ENCODE measurements at regions not wholly inside any gene's neighbourhood (a gene's known extent, or its start where the extent isn't known, plus 50 kb on each side); places are given as distances from the start of the nearest gene placed in this dataset.
"Not testable (repeated sequence)": the region's sequence is repeated elsewhere in the genome, so short reads cannot be mapped to it uniquely, and the experiment has no call there.

DNA sequence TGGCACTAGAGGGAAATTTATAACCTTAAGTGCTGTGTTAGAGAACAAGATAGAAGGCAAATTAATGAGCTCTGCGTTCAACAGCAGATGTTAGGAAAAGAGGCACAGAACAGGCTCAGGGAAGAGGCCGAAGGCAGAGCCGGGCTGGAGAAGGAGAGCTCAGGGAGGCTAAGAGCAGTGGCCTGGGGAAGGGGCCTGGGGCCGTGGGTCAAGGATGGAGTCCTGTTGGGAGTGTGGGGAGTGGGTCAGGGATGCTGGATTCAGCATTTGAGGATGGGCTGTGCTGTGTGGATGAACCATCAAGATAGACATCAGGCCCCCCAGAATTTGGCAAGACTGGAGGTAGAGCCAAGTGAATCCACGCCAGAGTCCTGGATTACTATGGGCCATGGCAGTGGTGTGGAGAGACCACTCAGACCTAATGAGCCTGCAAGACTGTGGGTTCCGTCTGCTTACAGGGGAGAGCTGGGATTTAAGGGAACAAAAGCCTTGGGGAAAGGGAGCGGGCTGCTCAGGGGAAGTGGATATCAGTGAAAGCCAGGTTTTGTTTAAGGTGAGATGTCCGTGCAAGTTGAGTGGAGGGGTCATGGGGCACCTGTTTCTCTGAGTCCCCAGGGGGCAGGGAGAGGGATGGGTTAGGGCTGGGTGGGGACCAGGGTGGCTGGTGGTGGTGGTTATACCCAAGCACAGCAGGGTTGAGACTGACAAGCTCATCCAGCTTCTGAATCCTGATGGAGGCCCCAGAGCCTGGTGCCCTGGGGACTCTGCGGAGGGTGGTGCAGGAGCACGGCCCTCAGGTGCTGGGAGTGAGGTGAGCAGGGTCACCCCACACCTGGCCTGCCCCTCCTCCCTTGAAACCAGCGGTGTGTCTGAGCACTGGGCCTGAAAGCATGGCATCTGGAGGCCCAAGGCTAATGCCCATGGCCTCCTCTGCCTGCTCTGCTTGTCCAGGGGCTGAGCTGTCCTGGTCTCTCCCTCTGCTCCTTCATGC is 101.7 kb downstream of the BMS1 start:
- no peak overlapping the region for H3K27ac Mint-ChIP-seq
- DNase-seq (no peak), ATAC-seq (ENCODE audit: low read depth in 2 of 2) (no peak)
- no peaks in the 10 kb centered on the region for H3K4me1 Mint-ChIP-seq
- H3K4me3 Mint-ChIP-seq, result no peak overlapping the region
- peaks cover 8 to 29% (median 15%) of the 10 kb centered on the region in 7 donors for H3K9me3 Mint-ChIP-seq
- H3K36me3 Mint-ChIP-seq, result peaks cover 0 to 9% of the 10 kb centered on the region in 2 donors
- peaks cover 0 to 17% (median 13%) of the 10 kb centered on the region in 3 donors for H3K27me3 Mint-ChIP-seq

DNA sequence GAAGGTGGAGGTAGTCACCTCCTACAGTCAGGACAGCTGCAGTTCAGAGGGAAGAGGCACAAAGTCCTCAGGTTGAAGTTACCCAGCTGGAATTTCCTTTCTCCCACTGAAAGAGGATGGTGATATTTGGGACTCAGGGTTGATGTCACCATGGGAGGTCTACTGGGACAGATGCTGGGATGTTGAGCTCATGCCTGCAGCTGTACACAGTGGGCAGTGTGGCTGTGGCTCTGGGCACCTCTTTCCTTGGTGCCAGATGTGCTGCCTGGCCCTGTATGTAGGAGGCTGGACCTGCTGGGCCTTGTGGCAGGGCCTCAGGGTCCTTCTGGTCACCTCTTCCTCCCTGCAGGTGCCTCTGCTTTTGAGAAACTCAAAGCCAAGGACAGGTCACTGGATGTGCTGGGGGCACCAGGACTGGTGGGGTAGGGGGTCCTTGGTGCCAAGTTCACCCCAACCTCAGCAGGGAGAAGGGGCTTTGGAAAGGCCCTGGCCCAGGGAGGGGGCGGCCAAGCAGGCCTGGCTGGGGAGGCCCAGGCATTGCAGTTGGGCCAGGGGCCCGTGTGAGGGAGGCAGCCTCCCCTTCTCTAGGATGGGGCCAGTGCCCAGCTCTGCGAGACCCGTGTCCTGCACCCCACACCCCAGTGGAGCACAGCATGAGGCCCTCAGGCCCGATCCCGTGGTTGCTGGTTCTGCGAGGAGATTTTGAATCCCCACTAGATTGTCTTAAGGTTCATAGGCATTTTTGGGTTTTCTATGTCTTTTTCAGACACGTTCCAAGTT is 103.1 kb downstream of the BMS1 start:
- DNase-seq (no peak), ATAC-seq (ENCODE audit: low read depth in 2 of 2) (no peak)
- peaks cover 0 to 8% (median 6%) of the 10 kb centered on the region in 3 donors for H3K27me3 Mint-ChIP-seq

DNA sequence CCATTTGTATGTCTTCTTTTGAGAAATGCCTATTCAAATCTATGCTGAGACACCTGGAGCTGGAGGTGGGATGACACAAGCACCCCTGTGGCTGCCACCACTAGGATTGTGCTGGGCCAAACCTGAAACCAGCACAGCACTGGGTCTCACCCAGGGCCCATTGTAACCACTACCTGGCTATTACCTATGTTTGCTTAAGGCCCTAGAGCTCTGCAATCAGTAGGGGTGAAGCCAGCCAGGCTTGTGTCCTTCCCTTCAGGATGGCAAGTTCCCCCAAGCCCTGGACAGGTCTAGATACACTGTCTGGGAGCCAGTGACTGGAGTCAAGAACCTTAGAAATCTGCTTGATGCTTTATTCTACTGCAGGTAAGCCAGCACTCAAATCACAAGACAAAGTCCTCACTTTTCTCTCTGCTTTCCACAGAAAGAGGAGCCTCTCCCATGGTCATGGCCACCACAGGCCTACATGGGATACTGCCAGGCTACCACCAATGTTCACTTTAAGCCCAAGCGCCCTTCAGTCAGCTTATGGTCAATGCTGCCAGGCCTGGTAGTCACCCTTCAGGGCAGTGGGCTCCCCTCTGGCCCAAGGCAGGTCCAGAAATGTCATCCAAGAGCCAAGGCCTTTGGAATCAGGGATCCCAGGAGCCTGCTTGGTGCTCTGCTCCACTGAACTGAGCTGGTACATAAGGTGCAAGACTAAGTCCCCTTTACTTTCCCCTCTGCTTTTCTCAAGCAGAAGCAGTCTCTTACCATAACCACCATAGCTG is 105.3 kb downstream of the BMS1 start:
- Mint-ChIP-seq H3K27ac (no peak overlapping the region), H3K9me3 (peaks cover 1 to 12% (median 4%) of the 10 kb centered on the region in 7 donors), H3K4me3 (no peak overlapping the region), H3K27me3 (peaks cover 0 to 16% (median 6%) of the 10 kb centered on the region in 3 donors), H3K36me3 (no peaks in the 10 kb centered on the region), H3K4me1 (no peaks in the 10 kb centered on the region)
- DNase-seq (no peak), ATAC-seq (ENCODE audit: low read depth in 2 of 2) (no peak)

More for the DNA sequence above, 103.1 kb downstream of the BMS1 start:
- H3K27ac Mint-ChIP-seq, result no peak overlapping the region
- no peak overlapping the region for H3K4me3 Mint-ChIP-seq
- H3K4me1 Mint-ChIP-seq, result no peaks in the 10 kb centered on the region
- H3K36me3 Mint-ChIP-seq, result peaks cover 0 to 9% of the 10 kb centered on the region in 2 donors
- H3K9me3 Mint-ChIP-seq, result peaks cover 6 to 29% (median 15%) of the 10 kb centered on the region in 7 donors

DNA sequence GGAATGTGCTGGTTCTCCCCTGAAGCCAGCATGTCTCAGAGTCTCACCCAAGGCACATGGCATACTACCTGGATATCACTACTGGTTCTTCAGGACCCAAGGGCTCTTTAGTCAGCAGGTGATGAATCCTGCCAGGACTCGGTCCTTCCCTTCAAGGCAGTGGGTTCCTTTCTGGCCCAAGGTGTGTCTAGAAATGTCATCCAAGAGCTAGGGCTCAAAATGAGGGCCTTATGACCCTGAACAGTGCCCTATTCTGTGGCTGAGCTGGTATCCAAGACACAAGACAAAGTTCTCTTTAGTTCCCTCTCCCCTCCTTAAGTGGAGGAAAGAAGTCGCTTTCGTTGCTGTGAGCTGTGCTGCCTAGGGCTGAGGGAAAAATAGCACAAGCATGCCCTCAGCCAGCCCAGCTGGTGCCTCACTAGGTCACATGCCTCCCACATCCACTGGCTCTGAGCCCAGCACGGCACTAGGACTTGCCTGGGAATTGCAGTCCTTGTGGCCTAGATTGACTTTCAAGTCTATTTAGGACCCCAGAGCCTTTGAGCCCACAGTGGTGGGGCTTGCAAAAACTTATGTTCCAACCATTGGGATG is 106.0 kb downstream of the BMS1 start:
- Mint-ChIP-seq H3K4me1 (no peaks in the 10 kb centered on the region), H3K4me3 (no peak overlapping the region), H3K9me3 (peaks cover 1 to 7% (median 3%) of the 10 kb centered on the region in 7 donors), H3K27ac (no peak overlapping the region), H3K36me3 (no peaks in the 10 kb centered on the region), H3K27me3 (peaks cover 0 to 15% (median 6%) of the 10 kb centered on the region in 3 donors)
- ATAC-seq (ENCODE audit: low read depth in 2 of 2) (no peak), DNase-seq (no peak)

DNA sequence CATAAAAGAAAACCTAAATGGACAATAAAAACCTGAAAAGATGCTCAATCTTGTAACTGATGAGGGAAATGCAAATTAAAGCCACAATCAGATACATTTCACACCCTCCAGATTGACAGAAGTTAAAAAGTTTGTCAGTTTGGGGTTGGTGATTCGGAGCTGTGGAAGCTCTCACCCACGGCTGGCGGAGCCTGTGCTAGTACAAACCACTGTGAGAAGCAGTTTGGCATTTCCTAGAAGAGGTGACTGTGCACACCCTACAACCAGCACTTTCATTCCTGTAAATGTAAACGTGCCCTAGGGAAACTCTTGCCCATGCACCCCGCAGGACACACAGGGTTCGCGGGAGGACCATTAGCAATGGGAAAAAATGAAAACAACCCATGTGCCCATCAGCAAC is 114.1 kb downstream of the BMS1 start:
- Mint-ChIP-seq H3K9me3 (peaks cover 0 to 37% (median 25%) of the 10 kb centered on the region in 7 donors), H3K27ac (no peak overlapping the region), H3K4me3 (peak overlapping the region in 1 of 8 donors; percentile 7), H3K4me1 (peaks cover 0 to 4% (median 0%) of the 10 kb centered on the region in 3 donors), H3K36me3 (peaks cover 0 to 17% of the 10 kb centered on the region in 2 donors), H3K27me3 (peaks cover 23 to 35% (median 23%) of the 10 kb centered on the region in 3 donors)
- ATAC-seq (ENCODE audit: low read depth in 2 of 2) (no peak), DNase-seq (no peak)

DNA sequence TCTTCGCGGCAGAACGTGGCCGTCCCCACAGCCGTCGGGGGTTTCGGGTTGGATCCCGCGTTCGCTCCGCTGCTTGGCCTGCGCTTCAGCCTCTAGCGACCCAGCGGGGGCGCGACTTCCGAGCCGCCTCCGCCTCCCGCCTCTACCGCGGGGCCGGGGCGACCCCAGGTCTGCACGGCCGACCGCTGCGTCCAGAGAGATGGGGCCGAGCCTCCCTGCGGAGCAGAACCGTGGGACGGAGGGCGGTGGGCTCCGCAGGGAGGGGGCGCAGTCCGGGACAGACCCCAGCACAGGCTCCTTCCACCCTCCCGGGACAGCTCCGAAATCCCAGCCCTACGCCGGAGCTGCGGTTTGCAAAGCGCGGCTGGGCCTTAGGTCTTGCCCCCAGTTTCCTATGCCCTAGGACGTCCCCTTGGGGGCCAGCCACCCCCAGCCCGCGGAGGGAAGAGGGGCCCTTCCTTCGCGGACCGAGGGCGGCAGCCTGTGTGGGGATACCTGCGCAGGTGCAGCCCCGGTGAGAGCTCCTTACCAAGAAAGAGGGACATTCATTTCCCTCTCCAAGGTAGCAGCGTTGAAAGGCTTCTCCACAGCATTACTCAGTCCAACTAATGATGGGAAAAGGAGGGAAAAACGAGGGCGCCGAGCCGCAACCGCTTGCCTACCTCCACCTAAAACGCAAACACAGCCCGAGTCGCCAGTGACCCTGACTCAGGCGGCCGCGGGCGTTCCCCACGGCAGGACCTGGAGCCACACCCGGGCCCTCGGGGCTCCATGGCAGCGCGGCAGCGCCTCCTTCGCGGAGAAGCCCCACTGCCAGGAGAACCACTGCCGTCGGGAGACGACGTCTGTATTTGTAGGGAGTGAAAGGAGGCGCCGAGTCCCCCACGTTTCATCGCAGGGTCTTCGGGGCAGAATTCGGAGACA is 115.7 kb downstream of the BMS1 start:
- H3K36me3 Mint-ChIP-seq, result peaks cover 0 to 17% of the 10 kb centered on the region in 2 donors
- no peak overlapping the region for H3K4me3 Mint-ChIP-seq
- peaks cover 23 to 44% (median 26%) of the 10 kb centered on the region in 3 donors for H3K27me3 Mint-ChIP-seq
- DNase-seq (no peak), ATAC-seq (ENCODE audit: low read depth in 2 of 2) (no peak)
- peaks cover 0 to 4% (median 0%) of the 10 kb centered on the region in 3 donors for H3K4me1 Mint-ChIP-seq
- H3K27ac Mint-ChIP-seq, result no peak overlapping the region
- peaks cover 3 to 52% (median 29%) of the 10 kb centered on the region in 7 donors for H3K9me3 Mint-ChIP-seq

DNA sequence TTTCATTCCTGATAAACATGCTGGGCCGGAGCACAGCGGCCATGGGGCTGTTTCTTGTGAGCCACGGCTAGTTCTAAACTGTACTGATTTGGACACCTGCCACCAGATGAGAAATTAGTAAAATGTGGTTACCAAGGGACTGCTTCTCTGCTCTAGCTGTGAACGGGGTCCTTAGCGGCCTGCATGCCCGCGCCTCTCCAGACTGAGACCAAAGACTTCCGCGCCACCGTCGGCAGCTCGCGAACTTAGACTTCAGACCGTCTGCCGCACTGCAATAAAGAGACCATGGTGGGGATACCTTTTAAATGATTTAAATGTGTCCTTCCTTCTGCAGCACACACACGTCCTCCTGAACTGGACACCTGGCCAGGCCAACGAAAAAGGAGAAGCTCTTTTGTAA is 116.4 kb downstream of the BMS1 start:
- no peak for ATAC-seq (ENCODE audit: low read depth in 2 of 2)
- H3K36me3 Mint-ChIP-seq, result peaks cover 0 to 17% of the 10 kb centered on the region in 2 donors
- peaks cover 4 to 52% (median 31%) of the 10 kb centered on the region in 7 donors for H3K9me3 Mint-ChIP-seq

DNA sequence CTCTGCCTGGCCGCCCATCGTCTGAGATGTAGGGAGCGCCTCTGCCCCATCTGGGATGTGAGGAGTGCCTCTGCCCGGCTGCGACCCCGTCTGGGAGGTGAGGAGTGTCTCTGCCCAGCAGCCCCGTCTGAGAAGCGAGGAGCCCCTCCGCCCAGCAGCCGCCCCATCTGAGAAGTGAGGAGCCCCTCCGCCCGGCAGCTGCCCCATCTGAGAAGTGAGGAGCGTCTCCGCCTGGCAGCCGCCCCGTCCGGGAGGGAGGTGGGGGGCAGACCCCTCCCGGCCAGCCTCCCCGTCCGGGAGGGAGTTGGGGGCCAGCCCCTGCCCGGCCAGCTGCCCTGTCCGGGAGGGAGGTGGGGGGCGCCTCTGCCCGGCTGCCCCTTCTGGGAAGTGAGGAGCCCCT is 117.8 kb downstream of the BMS1 start:
- not testable (repeated sequence) for H3K27ac Mint-ChIP-seq; ATAC-seq (ENCODE audit: low read depth in 2 of 2); H3K4me1 Mint-ChIP-seq; DNase-seq
- H3K4me3 Mint-ChIP-seq, result peak overlapping the region in 1 of 8 donors; percentile 29
- H3K36me3 Mint-ChIP-seq, result peaks cover 0 to 20% of the 10 kb centered on the region in 2 donors
- H3K27me3 Mint-ChIP-seq, result peaks cover 23 to 44% (median 26%) of the 10 kb centered on the region in 3 donors
- H3K9me3 Mint-ChIP-seq, result peaks cover 4 to 58% (median 33%) of the 10 kb centered on the region in 7 donors

More for the DNA sequence above, 116.4 kb downstream of the BMS1 start:
- Mint-ChIP-seq H3K4me1 (peaks cover 0 to 4% (median 0%) of the 10 kb centered on the region in 3 donors), H3K27me3 (peaks cover 23 to 44% (median 26%) of the 10 kb centered on the region in 3 donors), H3K27ac (no peak overlapping the region), H3K4me3 (no peak overlapping the region)
- DNase-seq, result no peak

DNA sequence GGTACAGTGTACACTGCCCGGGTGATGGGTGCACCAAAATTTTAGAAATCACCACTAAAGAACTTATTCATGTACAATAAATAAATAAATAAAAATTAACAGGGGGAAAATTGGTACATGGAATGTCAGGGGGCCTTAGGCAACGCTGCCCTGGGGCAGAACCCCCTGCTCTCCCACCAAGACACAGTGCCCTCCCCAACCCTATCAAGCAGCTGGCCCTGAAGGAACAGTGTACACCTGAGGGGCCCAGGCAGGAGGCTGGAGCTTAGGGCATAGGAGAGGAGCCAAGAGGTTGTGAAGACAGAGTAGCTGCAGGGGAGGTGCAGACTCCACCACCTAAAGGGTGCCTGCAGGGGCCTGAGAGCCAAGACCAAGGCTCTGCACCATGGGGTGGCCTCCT is 128.8 kb downstream of the BMS1 start:
- Mint-ChIP-seq H3K36me3 (peaks cover 0 to 7% of the 10 kb centered on the region in 2 donors), H3K4me1 (no peaks in the 10 kb centered on the region), H3K27me3 (no peaks in the 10 kb centered on the region), H3K4me3 (no peak overlapping the region), H3K9me3 (peaks cover 10 to 50% (median 19%) of the 10 kb centered on the region in 7 donors), H3K27ac (no peak overlapping the region)
- DNase-seq (no peak), ATAC-seq (ENCODE audit: low read depth in 2 of 2) (no peak)

DNA sequence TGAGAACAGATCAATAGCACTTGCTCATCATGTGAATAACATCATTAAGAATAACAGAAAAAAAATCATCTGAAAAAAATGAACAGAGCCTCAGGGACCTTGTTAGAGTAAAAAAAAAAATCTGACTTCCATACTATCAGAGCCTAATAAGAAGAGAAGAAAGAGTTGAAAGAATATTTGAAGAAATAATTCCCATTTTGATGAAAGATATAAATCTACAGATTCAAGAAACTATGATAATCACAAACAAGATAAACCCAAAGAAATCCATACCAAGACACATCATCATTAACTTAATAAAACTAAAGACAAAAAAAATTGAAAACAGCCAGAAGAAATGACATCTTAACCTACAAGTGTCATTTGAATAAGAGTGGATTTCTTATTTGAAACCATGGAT is 134.4 kb downstream of the BMS1 start:
- Mint-ChIP-seq H3K36me3 (peaks cover 0 to 7% of the 10 kb centered on the region in 2 donors), H3K27me3 (no peaks in the 10 kb centered on the region), H3K9me3 (peaks cover 10 to 41% (median 12%) of the 10 kb centered on the region in 7 donors), H3K4me1 (no peaks in the 10 kb centered on the region), H3K4me3 (no peak overlapping the region), H3K27ac (no peak overlapping the region)
- ATAC-seq (ENCODE audit: low read depth in 2 of 2) (no peak), DNase-seq (no peak)

DNA sequence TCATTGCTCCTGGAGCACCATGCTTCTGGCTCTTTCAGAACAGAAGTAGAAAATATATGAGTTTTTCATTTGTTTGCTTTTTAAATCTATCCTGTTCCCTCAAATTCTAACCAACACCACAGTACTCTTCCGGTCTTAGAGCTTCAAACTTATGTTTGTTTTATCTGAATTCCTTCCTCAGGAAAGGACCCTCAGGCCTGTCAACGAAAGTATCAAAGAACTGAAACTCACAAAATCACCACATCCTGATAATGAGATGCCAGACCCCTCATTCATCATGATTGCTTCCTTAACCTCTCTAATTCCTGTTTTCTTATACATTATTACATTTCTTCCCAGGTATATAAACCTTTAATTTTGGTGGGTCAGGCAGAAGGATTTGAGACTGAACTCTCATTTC is 135.2 kb downstream of the BMS1 start:
- Mint-ChIP-seq H3K4me3 (no peak overlapping the region), H3K27ac (peak overlapping the region in 1 of 6 donors; percentile 54), H3K4me1 (no peaks in the 10 kb centered on the region), H3K27me3 (no peaks in the 10 kb centered on the region), H3K9me3 (peaks cover 14 to 48% (median 16%) of the 10 kb centered on the region in 7 donors), H3K36me3 (peaks cover 0 to 13% of the 10 kb centered on the region in 2 donors)
- DNase-seq (no peak), ATAC-seq (ENCODE audit: low read depth in 2 of 2) (no peak)
